ENCODE measurements at regions not wholly inside any gene's neighbourhood (a gene's known extent, or its start where the extent isn't known, plus 50 kb on each side); places are given as distances from the start of the nearest gene placed in this dataset.

- ChIA-PET CTCF (interaction anchor here (1.5 kb wide), 1 partner anchor 258 kb away, joined by 5 read pairs; no protein-coding TSS in a partner anchor), POLR2A (no interaction called here)
- H3K27ac ChIP-seq (ENCODE audit: low read depth, low read length): no peak overlapping the region
- no peak for TF ChIP-seq CTCF (IDR thresholded peaks at IDR 0.05; ENCODE audit: low read depth, low read length)
- H3K9me3 ChIP-seq (ENCODE audit: control insufficient read depth, insufficient read depth, low read length): no peaks in the 10 kb centered on the region
- DNase-seq (ENCODE audit: low read depth, low spot score): no peak
- no peaks in the 10 kb centered on the region for H3K27me3 ChIP-seq (ENCODE audit: control insufficient read depth, insufficient read depth, low read length)
- no peak overlapping the region for H3K4me3 ChIP-seq (ENCODE audit: low read depth, low read length)
Observed at GRCh38 chr3:152185891-152186630, 82.7 kb upstream of the MBNL1 start.

- ChIA-PET CTCF (no interaction called here), POLR2A (no interaction called here)
- Histone ChIP-seq H3K27me3 (ENCODE audit: control insufficient read depth, insufficient read depth, low read length) (no peaks in the 10 kb centered on the region), H3K27ac (ENCODE audit: low read depth, low read length) (no peak overlapping the region), H3K9me3 (ENCODE audit: control insufficient read depth, insufficient read depth, low read length) (no peaks in the 10 kb centered on the region), H3K4me3 (ENCODE audit: low read depth, low read length) (no peak overlapping the region)
- TF ChIP-seq CTCF (IDR thresholded peaks at IDR 0.05; ENCODE audit: low read depth, low read length): no peak
- DNase-seq (ENCODE audit: low read depth, low spot score): no peak
Observed at GRCh38 chr3:152190636-152191183, 78.0 kb upstream of the MBNL1 start.

GRCh38 chr3:152192050-152192449 is 76.7 kb upstream of the MBNL1 start:
- ChIA-PET POLR2A (no interaction called here), CTCF (no interaction called here)
- DNase-seq (ENCODE audit: low read depth, low spot score): no peak
- Histone ChIP-seq H3K27ac (ENCODE audit: low read depth, low read length) (no peak overlapping the region), H3K9me3 (ENCODE audit: control insufficient read depth, insufficient read depth, low read length) (no peaks in the 10 kb centered on the region), H3K4me3 (ENCODE audit: low read depth, low read length) (no peak overlapping the region), H3K27me3 (ENCODE audit: control insufficient read depth, insufficient read depth, low read length) (no peaks in the 10 kb centered on the region)
- no peak for TF ChIP-seq CTCF (IDR thresholded peaks at IDR 0.05; ENCODE audit: low read depth, low read length)

- H3K9me3 ChIP-seq (ENCODE audit: control insufficient read depth, insufficient read depth, low read length): no peaks in the 10 kb centered on the region
- CTCF ChIA-PET: interaction anchor here (0.6 kb wide), 1 partner anchor 274 kb away, joined by 3 read pairs; no protein-coding TSS in a partner anchor
- POLR2A ChIA-PET: no interaction called here
- H3K4me3 ChIP-seq (ENCODE audit: low read depth, low read length): no peak overlapping the region
- no peak for TF ChIP-seq CTCF (IDR thresholded peaks at IDR 0.05; ENCODE audit: low read depth, low read length)
- H3K27me3 ChIP-seq (ENCODE audit: control insufficient read depth, insufficient read depth, low read length): no peaks in the 10 kb centered on the region
- no peak overlapping the region for H3K27ac ChIP-seq (ENCODE audit: low read depth, low read length)
- no peak for DNase-seq (ENCODE audit: low read depth, low spot score)
Observed at GRCh38 chr3:152192936-152193672, 75.6 kb upstream of the MBNL1 start.
